Activated B cell treated with CpG ODN at 0.5 μM for 24 hours (primary cell): ENCODE measurements at regions not wholly inside any gene's neighbourhood (a gene's known extent, or its start where the extent isn't known, plus 50 kb on each side); places are given as distances from the start of the nearest gene placed in this dataset.
"Not testable (repeated sequence)": the region's sequence is repeated elsewhere in the genome, so short reads cannot be mapped to it uniquely, and the experiment has no call there.

Experiments used
- ATAC-seq: fragments of 200-7000 bp; cut with Tn5 transposase; one replicate; pipeline ENCODE4 v1.10.0; 2021; ENCODE audit warnings: low read depth, mild to moderate bottlenecking, moderate library complexity
- CTCF ChIA-PET: fragments of 350-600 bp; sonication (Branson Sonifier 250); formaldehyde crosslinking; loops from one replicate; lab custom pipeline; 2021; ENCODE audit warnings: antibody characterized with exemption; lab: Charles Lee
- POLR2A ChIA-PET: fragments of 350-600 bp; sonication (Branson Sonifier 250); formaldehyde crosslinking; loops from one replicate; lab custom pipeline; 2021; ENCODE audit warnings: antibody characterized with exemption; lab: Charles Lee
- DNase-seq: peaks from one replicate; pipeline ENCODE4 v3.0.0; 2022
- H3K27ac Mint-ChIP-seq: one replicate; pipeline ENCODE4 v1.8.0; 2020; ENCODE audit warnings: mixed read lengths
- H3K27me3 Mint-ChIP-seq: one replicate; pipeline ENCODE4 v1.8.0; 2021; ENCODE audit warnings: mixed read lengths
- H3K36me3 Mint-ChIP-seq: one replicate; pipeline ENCODE4 v1.8.0; 2021; ENCODE audit warnings: low read depth, mixed read lengths
- H3K4me1 Mint-ChIP-seq: one replicate; pipeline ENCODE4 v1.8.0; 2021; ENCODE audit warnings: mixed read lengths
- H3K4me3 Mint-ChIP-seq: one replicate; pipeline ENCODE4 v1.8.0; 2020; ENCODE audit warnings: mild to moderate bottlenecking, mixed read lengths
- H3K9me3 Mint-ChIP-seq: one replicate; pipeline ENCODE4 v1.8.0; 2020; ENCODE audit warnings: mixed read lengths
- intact Hi-C: fragments of 100-400 bp; cut with micrococcal nuclease; formaldehyde crosslinking; loops from one replicate; pipeline ENCODE4 v1.15.1; 2024
- TF ChIP-seq, protein P1 (sequence below): fragments of 200-600 bp; IDR thresholded peaks from one replicate; pipeline ENCODE4 v1.8.0; 2022; ENCODE audit warnings: antibody characterized with exemption, mild to moderate bottlenecking

DNA sequence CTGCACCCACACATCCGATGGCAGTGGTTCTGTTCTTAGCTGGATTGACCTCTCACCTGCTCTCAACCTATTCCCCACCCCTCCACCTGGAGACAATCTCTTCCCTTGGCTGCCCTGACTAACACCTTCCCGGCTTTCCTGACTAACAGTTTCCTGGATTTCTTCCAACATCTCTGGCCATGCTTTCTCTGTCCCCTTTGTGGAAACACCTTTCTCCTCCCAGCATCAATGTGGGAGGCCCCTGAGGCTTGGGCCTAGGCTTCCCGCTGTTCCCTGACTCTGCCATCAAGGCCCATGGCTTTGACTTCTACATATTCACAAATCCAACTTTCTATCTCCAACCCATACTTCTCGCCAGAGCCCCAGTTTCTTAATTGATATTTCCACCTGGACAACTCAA is 142.8 kb upstream of the ATP2B2 start:
- DNase-seq, result no peak
- intact Hi-C loops, result no loop called here
- Mint-ChIP-seq H3K27me3 (peaks cover 6% of the 10 kb centered on the region), H3K4me3 (no peak overlapping the region), H3K36me3 (no peaks in the 10 kb centered on the region), H3K27ac (no peak overlapping the region), H3K4me1 (no peaks in the 10 kb centered on the region), H3K9me3 (no peaks in the 10 kb centered on the region)
- POLR2A ChIA-PET, result no interaction called here
- TF ChIP-seq, protein P1, sequence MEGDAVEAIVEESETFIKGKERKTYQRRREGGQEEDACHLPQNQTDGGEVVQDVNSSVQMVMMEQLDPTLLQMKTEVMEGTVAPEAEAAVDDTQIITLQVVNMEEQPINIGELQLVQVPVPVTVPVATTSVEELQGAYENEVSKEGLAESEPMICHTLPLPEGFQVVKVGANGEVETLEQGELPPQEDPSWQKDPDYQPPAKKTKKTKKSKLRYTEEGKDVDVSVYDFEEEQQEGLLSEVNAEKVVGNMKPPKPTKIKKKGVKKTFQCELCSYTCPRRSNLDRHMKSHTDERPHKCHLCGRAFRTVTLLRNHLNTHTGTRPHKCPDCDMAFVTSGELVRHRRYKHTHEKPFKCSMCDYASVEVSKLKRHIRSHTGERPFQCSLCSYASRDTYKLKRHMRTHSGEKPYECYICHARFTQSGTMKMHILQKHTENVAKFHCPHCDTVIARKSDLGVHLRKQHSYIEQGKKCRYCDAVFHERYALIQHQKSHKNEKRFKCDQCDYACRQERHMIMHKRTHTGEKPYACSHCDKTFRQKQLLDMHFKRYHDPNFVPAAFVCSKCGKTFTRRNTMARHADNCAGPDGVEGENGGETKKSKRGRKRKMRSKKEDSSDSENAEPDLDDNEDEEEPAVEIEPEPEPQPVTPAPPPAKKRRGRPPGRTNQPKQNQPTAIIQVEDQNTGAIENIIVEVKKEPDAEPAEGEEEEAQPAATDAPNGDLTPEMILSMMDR, result no peak
- CTCF ChIA-PET, result no interaction called here
- ATAC-seq, result no peak

DNA sequence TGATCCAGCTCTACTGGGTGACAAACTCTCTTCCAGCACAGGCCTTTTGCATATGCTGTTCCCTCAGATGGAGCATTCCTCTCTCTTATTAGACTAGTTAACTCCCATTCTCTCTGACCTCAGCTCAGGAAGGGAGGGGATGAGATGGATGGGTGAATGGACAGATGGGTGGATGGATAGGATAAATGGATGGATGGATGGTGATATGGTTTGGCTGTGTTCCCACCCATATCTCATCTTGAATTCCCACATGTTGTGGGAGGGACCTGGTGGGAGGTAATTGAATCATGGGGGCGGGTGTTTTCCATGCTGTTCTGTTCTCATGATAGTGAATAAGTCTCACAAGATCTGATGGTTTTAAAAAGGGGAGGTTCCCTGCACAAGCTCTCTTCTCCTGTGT is 144.1 kb upstream of the ATP2B2 start:
- intact Hi-C loops, POLR2A ChIA-PET, H3K27ac Mint-ChIP-seq, H3K4me3 Mint-ChIP-seq, CTCF ChIA-PET, H3K36me3 Mint-ChIP-seq, H3K27me3 Mint-ChIP-seq, H3K9me3 Mint-ChIP-seq, DNase-seq, ATAC-seq, H3K4me1 Mint-ChIP-seq: not testable (repeated sequence)

DNA sequence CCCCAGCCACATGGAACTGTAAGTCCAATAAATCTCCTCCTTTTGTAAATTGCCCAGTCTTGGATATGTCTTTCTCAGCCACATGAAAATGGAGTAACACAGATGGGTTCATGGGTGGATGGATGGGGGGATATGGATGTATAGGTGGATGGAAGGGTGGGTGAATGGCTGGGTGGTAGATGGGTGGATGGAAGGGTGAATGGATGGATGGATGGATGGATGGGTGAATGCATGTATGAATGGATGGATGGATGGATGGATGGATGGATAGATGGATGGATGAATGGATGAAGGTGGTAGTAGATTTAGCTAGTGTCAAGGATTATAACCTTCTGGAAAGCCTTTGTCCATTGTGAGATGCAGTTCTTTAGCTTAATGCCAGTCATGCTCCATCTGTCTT is 146.1 kb upstream of the ATP2B2 start:
- intact Hi-C loops, result no loop called here
- ATAC-seq, result no peak
- POLR2A ChIA-PET, result no interaction called here

DNA sequence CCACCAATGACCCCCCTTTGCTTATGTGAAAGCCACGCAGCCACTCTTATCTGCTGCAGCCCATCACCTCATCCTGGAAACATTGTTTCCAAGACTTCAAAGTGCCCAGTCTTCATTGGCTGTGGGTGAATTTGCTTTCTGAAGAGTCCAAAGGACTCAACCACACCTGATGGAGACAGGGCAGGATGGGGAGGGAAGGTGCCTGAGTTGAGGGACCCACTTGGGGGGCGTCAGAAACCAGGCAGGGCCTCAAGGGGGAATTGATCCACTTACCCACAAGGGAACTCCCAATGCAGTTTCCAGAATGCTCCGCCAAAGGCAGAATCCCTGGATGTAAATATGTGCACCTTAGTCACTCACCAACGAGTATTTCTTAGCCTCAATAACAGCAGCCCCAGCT is 147.9 kb upstream of the ATP2B2 start:
- ChIA-PET CTCF (no interaction called here), POLR2A (no interaction called here)
- peaks cover 33% of the 10 kb centered on the region for H3K27me3 Mint-ChIP-seq
- TF ChIP-seq, protein P1, result no peak
- no peaks in the 10 kb centered on the region for H3K36me3 Mint-ChIP-seq
- DNase-seq (no peak), ATAC-seq (no peak)
- no peak overlapping the region for H3K4me3 Mint-ChIP-seq
- no peaks in the 10 kb centered on the region for H3K9me3 Mint-ChIP-seq
- no peak overlapping the region for H3K27ac Mint-ChIP-seq
- no peaks in the 10 kb centered on the region for H3K4me1 Mint-ChIP-seq
- intact Hi-C loops, result no loop called here

More for the DNA sequence above, 146.1 kb upstream of the ATP2B2 start:
- TF ChIP-seq, protein P1, result no peak
- Mint-ChIP-seq H3K27ac (no peak overlapping the region), H3K27me3 (peaks cover 21% of the 10 kb centered on the region), H3K9me3 (no peaks in the 10 kb centered on the region), H3K4me1 (no peaks in the 10 kb centered on the region), H3K4me3 (no peak overlapping the region), H3K36me3 (no peaks in the 10 kb centered on the region)
- DNase-seq, result no peak
- CTCF ChIA-PET, result no interaction called here

DNA sequence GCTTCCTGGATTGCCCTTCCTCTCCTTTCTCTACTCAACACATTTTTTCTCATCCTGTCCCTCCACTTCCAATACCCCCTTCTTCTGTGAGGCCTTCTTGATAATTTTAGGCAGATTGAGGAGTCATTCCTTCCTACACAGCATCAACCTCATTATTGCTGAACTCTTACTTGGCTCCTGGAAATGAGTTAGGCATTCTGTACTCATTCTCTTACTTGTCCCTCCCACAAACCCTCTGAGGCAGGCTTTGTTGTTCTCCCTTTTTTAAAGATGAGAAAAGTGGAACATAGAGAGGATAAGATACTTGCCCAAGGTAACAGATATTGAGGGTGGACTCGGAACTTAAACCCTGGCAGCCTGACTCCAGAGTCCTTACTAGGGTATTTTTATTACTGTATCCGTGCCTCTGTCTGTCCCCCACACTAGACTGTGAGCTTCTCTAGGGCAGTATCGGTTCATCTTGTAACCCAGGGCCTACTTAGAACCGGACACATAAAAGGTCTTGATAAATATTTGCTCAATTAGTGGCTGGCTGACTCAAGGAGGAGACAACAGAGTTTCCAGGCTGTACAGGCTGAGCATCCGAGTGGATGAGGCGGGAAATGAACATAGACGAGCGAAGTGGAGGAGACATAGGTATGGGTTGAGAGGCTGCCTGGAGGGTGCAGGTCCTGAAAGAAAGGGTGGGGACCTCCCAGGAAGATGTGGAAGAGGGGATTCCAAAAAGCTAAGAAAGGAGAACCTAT is 148.7 kb upstream of the ATP2B2 start:
- Mint-ChIP-seq H3K36me3 (no peaks in the 10 kb centered on the region), H3K27me3 (peaks cover 35% of the 10 kb centered on the region), H3K27ac (no peak overlapping the region), H3K9me3 (no peaks in the 10 kb centered on the region), H3K4me1 (no peaks in the 10 kb centered on the region), H3K4me3 (no peak overlapping the region)
- ATAC-seq, result no peak
- intact Hi-C loops, result no loop called here
- POLR2A ChIA-PET, result no interaction called here
- no peak for DNase-seq
- CTCF ChIA-PET, result no interaction called here
- TF ChIP-seq, protein P1, result no peak

DNA sequence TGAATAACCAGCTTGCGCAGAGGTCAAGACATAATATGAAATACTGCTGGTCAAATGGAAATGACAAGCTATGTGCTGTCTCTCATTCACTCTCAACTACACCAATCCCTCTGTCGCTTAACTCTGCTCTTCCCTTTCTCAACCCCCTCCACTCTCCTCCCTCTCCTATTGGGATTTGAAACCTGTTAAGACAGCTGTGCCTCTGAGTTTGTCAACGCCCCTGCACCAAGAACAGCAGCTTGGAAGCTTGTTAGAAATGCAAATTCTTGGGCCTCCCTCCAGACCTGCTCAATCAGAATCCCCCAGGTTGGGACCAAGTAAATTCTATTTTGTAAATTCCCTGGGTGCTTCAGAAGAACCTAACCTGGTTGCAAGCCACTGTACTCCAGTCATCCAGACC is 149.7 kb upstream of the ATP2B2 start:
- peaks cover 39% of the 10 kb centered on the region for H3K27me3 Mint-ChIP-seq
- no peak for DNase-seq
- TF ChIP-seq, protein P1, result no peak
- POLR2A ChIA-PET, result no interaction called here
- no peak overlapping the region for H3K27ac Mint-ChIP-seq
- intact Hi-C loops, result no loop called here
- H3K9me3 Mint-ChIP-seq, result no peaks in the 10 kb centered on the region
- CTCF ChIA-PET, result no interaction called here
- no peaks in the 10 kb centered on the region for H3K4me1 Mint-ChIP-seq
- no peak for ATAC-seq
- H3K36me3 Mint-ChIP-seq, result no peaks in the 10 kb centered on the region
- no peak overlapping the region for H3K4me3 Mint-ChIP-seq

DNA sequence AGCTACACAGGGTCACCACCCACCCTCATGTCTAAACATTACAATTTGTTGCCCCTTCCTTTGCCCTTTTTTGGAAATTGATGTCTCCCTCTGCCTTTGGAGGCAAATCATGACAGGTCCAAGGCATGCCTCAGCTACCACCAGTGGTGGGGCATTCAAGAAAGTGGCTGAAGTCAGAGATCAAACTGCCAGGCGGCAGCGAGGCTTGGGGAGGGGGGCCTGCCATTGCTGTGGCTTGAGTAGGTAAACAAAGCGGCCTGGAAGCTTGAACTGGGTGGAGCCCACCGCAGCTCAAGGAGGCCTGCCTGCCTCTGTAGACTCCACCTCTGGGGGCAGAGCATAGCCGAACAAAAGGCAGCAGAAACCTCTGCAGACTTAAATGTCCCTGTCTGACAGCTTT is 152.0 kb upstream of the ATP2B2 start:
- H3K27ac Mint-ChIP-seq, H3K4me1 Mint-ChIP-seq, CTCF ChIA-PET, ATAC-seq, POLR2A ChIA-PET, H3K4me3 Mint-ChIP-seq, H3K9me3 Mint-ChIP-seq, H3K36me3 Mint-ChIP-seq, intact Hi-C loops, DNase-seq: not testable (repeated sequence)
- H3K27me3 Mint-ChIP-seq, result peaks cover 49% of the 10 kb centered on the region
